Trophoblast cell (in vitro differentiated cells and primary cell): ENCODE measurements at regions not wholly inside any gene's neighbourhood (a gene's known extent, or its start where the extent isn't known, plus 50 kb on each side); places are given as distances from the start of the nearest gene placed in this dataset.

Source experiments
- DNase-seq, 2 donors: peaks; one replicate each; pipeline ENCODE4 v3.0.0-alpha.2; 2016
- H2AFZ ChIP-seq: 2 replicates; pipeline ENCODE4 v1.6.1; 2013; ENCODE audit warnings: low read length, moderate library complexity, mild to moderate bottlenecking; ENCODE audit not compliant: insufficient read depth, poor library complexity
- H2AK5ac ChIP-seq: 2 replicates; pipeline ENCODE4 v1.6.1; 2013; ENCODE audit warnings: mild to moderate bottlenecking, low read length
- H2BK120ac ChIP-seq: 2 replicates; pipeline ENCODE4 v1.6.1; 2013; ENCODE audit warnings: low read length, mild to moderate bottlenecking, moderate library complexity; ENCODE audit not compliant: insufficient read depth, poor library complexity
- H2BK12ac ChIP-seq: 2 replicates; pipeline ENCODE4 v1.6.1; 2013; ENCODE audit warnings: mild to moderate bottlenecking, low read length, moderate library complexity
- H2BK5ac ChIP-seq: 2 replicates; pipeline ENCODE4 v1.6.1; 2013; ENCODE audit warnings: low read length, low read depth, moderate library complexity, mild to moderate bottlenecking; ENCODE audit not compliant: poor library complexity
- H3K14ac ChIP-seq: 2 replicates; pipeline ENCODE4 v1.6.1; 2013; ENCODE audit warnings: mild to moderate bottlenecking, low read length
- H3K18ac ChIP-seq: 2 replicates; pipeline ENCODE4 v1.6.1; 2013; ENCODE audit warnings: mild to moderate bottlenecking, low read length
- H3K23ac ChIP-seq: 2 replicates; pipeline ENCODE4 v1.6.1; 2013; ENCODE audit warnings: low read length
- H3K27ac ChIP-seq: 2 replicates; pipeline ENCODE4 v1.5.1; 2013; ENCODE audit warnings: low read depth, mild to moderate bottlenecking, inconsistent platforms, low read length, moderate library complexity
- H3K27me3 ChIP-seq: 2 replicates; pipeline ENCODE4 v1.6.1; 2013; ENCODE audit warnings: inconsistent platforms, mild to moderate bottlenecking, low read length, moderate library complexity; ENCODE audit not compliant: insufficient read depth
- H3K36me3 ChIP-seq, 2 experiments: 1 replicate in 1 of 2; 2 replicates in 1 of 2; pipeline ENCODE4 v1.6.1; 2013; ENCODE audit warnings: low read length in 2 of 2, mild to moderate bottlenecking in 2 of 2, moderate library complexity in 1 of 2; ENCODE audit not compliant: insufficient read depth in 2 of 2, control insufficient read depth in 1 of 2
- H3K4ac ChIP-seq: 2 replicates; pipeline ENCODE4 v1.6.1; 2013; ENCODE audit warnings: low read depth, mild to moderate bottlenecking, low read length, moderate library complexity
- H3K4me1 ChIP-seq, 2 experiments: 1 replicate in 1 of 2; 2 replicates in 1 of 2; pipeline ENCODE4 v1.6.1; 2013; ENCODE audit warnings: low read length in 2 of 2, mild to moderate bottlenecking in 2 of 2, moderate library complexity in 1 of 2; ENCODE audit not compliant: insufficient read depth in 2 of 2, control insufficient read depth in 1 of 2
- H3K4me2 ChIP-seq: 2 replicates; pipeline ENCODE4 v1.6.1; 2013; ENCODE audit warnings: inconsistent platforms, mild to moderate bottlenecking, low read length, moderate library complexity
- H3K4me3 ChIP-seq: 2 replicates; pipeline ENCODE4 v1.5.1; 2013; ENCODE audit warnings: mild to moderate bottlenecking, low read depth, low read length, inconsistent platforms
- H3K79me1 ChIP-seq: one replicate; pipeline ENCODE4 v1.6.1; 2013; ENCODE audit warnings: low read length
- H3K79me2 ChIP-seq: 2 replicates; pipeline ENCODE4 v1.6.1; 2013; ENCODE audit warnings: low read length, mild to moderate bottlenecking; ENCODE audit not compliant: control insufficient read depth, insufficient read depth, poor library complexity
- H3K9ac ChIP-seq: 2 replicates; pipeline ENCODE4 v1.6.1; 2013; ENCODE audit warnings: mild to moderate bottlenecking, low read length
- H3K9me3 ChIP-seq: 2 replicates; pipeline ENCODE4 v1.6.1; 2013; ENCODE audit warnings: low read depth, mild to moderate bottlenecking, control low read depth, inconsistent platforms, low read length; ENCODE audit not compliant: insufficient read depth
- H4K12ac ChIP-seq: 2 replicates; pipeline ENCODE4 v1.6.1; 2013; ENCODE audit warnings: low read depth, mild to moderate bottlenecking, low read length, moderate library complexity
- H4K8ac ChIP-seq: 2 replicates; pipeline ENCODE4 v1.6.1; 2013; ENCODE audit warnings: low read depth, mild to moderate bottlenecking, low read length, moderate library complexity
- H4K91ac ChIP-seq: one replicate; pipeline ENCODE4 v1.6.1; 2013; ENCODE audit warnings: low read depth, mild to moderate bottlenecking, low read length, moderate library complexity
- WGBS: extraction: QIAGEN DNeasy Blood & Tissue Kit; methylation state at CpG from one replicate; pipeline ENCODE4 v1.1.7; 2013; ENCODE audit warnings: missing lambda C conversion rate; ENCODE audit not compliant: insufficient read length, insufficient coverage; ENCODE audit errors: extremely low coverage; 5-methylcytosine and 5-hydroxymethylcytosine counted together

GRCh38 chr19:30629086-30629485, 256.9 kb downstream of the ZNF536 start:
- no CpG with 5 or more reads among the region's 5 CpGs for WGBS
- no peak overlapping the region for H3K18ac ChIP-seq

GRCh38 chr19:30626626-30626966, 254.4 kb downstream of the ZNF536 start:
- H3K79me2 ChIP-seq: no peaks in the 10 kb centered on the region
- no peak overlapping the region for H3K27ac ChIP-seq
- no peaks in the 10 kb centered on the region for H3K36me3 ChIP-seq
- H3K23ac ChIP-seq: no peak overlapping the region
- no peak overlapping the region for H3K4ac ChIP-seq
- H3K18ac ChIP-seq: no peak overlapping the region
- no peak overlapping the region for H4K8ac ChIP-seq
- H3K4me3 ChIP-seq: no peak overlapping the region
- H3K79me1 ChIP-seq: no peaks in the 10 kb centered on the region
- DNase-seq: no peak
- H2AFZ ChIP-seq: no peak overlapping the region
- no CpG with 5 or more reads among the region's 19 CpGs for WGBS
- no peaks in the 10 kb centered on the region for H3K4me1 ChIP-seq
- H2AK5ac ChIP-seq: no peak overlapping the region
- no peak overlapping the region for H2BK5ac ChIP-seq
- H2BK12ac ChIP-seq: no peak overlapping the region
- H3K9ac ChIP-seq: no peak overlapping the region
- no peaks in the 10 kb centered on the region for H3K27me3 ChIP-seq
- no peak overlapping the region for H4K12ac ChIP-seq
- peaks cover 3% of the 10 kb centered on the region for H3K9me3 ChIP-seq
- H3K14ac ChIP-seq: no peak overlapping the region
- H2BK120ac ChIP-seq: no peak overlapping the region
- no peak overlapping the region for H3K4me2 ChIP-seq
- H4K91ac ChIP-seq: no peak overlapping the region

More at GRCh38 chr19:30629086-30629485, 256.9 kb downstream of the ZNF536 start:
- H4K8ac ChIP-seq: no peak overlapping the region
- H3K79me1 ChIP-seq: no peaks in the 10 kb centered on the region
- H2AFZ ChIP-seq: no peak overlapping the region
- no peaks in the 10 kb centered on the region for H3K27me3 ChIP-seq
- H2BK5ac ChIP-seq: no peak overlapping the region
- no peak overlapping the region for H3K27ac ChIP-seq
- no peak overlapping the region for H2AK5ac ChIP-seq
- H3K14ac ChIP-seq: no peak overlapping the region
- no peaks in the 10 kb centered on the region for H3K4me1 ChIP-seq
- H3K79me2 ChIP-seq: no peaks in the 10 kb centered on the region
- no peak overlapping the region for H4K12ac ChIP-seq
- DNase-seq: no peak
- no peak overlapping the region for H3K4me2 ChIP-seq
- no peak overlapping the region for H3K23ac ChIP-seq
- H3K9me3 ChIP-seq: no peaks in the 10 kb centered on the region
- no peak overlapping the region for H3K9ac ChIP-seq
- no peaks in the 10 kb centered on the region for H3K36me3 ChIP-seq
- H4K91ac ChIP-seq: no peak overlapping the region
- no peak overlapping the region for H3K4ac ChIP-seq
- no peak overlapping the region for H3K4me3 ChIP-seq
- no peak overlapping the region for H2BK120ac ChIP-seq
- no peak overlapping the region for H2BK12ac ChIP-seq

- no peak overlapping the region for H3K4me2 ChIP-seq
- H2AFZ ChIP-seq: no peak overlapping the region
- H2BK5ac ChIP-seq: no peak overlapping the region
- no peak overlapping the region for H3K4me3 ChIP-seq
- no peak overlapping the region for H3K18ac ChIP-seq
- no peak overlapping the region for H4K12ac ChIP-seq
- H3K23ac ChIP-seq: no peak overlapping the region
- no peaks in the 10 kb centered on the region for H3K27me3 ChIP-seq
- H3K36me3 ChIP-seq: no peaks in the 10 kb centered on the region
- H3K9ac ChIP-seq: no peak overlapping the region
- no peak overlapping the region for H2BK12ac ChIP-seq
- no peak for DNase-seq
- H4K91ac ChIP-seq: no peak overlapping the region
- no peak overlapping the region for H2BK120ac ChIP-seq
- no peak overlapping the region for H3K14ac ChIP-seq
- H4K8ac ChIP-seq: no peak overlapping the region
- no peaks in the 10 kb centered on the region for H3K79me2 ChIP-seq
- no peaks in the 10 kb centered on the region for H3K4me1 ChIP-seq
- H2AK5ac ChIP-seq: no peak overlapping the region
- no peak overlapping the region for H3K4ac ChIP-seq
- WGBS: no CpG with 5 or more reads among the region's 15 CpGs
- no peak overlapping the region for H3K27ac ChIP-seq
- no peaks in the 10 kb centered on the region for H3K79me1 ChIP-seq
- H3K9me3 ChIP-seq: peaks cover 3% of the 10 kb centered on the region
Observed at GRCh38 chr19:30625947-30626625, 253.9 kb downstream of the ZNF536 start.

- H3K18ac ChIP-seq: no peak overlapping the region
- no peak overlapping the region for H4K12ac ChIP-seq
- no peak overlapping the region for H3K27ac ChIP-seq
- WGBS: no CpG with 5 or more reads among the region's 5 CpGs
- H4K91ac ChIP-seq: no peak overlapping the region
- H3K9ac ChIP-seq: no peak overlapping the region
- H2BK12ac ChIP-seq: no peak overlapping the region
- no peaks in the 10 kb centered on the region for H3K36me3 ChIP-seq
- H3K14ac ChIP-seq: no peak overlapping the region
- H3K79me1 ChIP-seq: no peaks in the 10 kb centered on the region
- no peak overlapping the region for H2BK5ac ChIP-seq
- no peaks in the 10 kb centered on the region for H3K4me1 ChIP-seq
- H3K79me2 ChIP-seq: no peaks in the 10 kb centered on the region
- H3K4me2 ChIP-seq: no peak overlapping the region
- DNase-seq: no peak
- no peaks in the 10 kb centered on the region for H3K27me3 ChIP-seq
- H3K4ac ChIP-seq: no peak overlapping the region
- H3K4me3 ChIP-seq: no peak overlapping the region
- no peak overlapping the region for H2BK120ac ChIP-seq
- H4K8ac ChIP-seq: no peak overlapping the region
- peaks cover 3% of the 10 kb centered on the region for H3K9me3 ChIP-seq
- no peak overlapping the region for H2AK5ac ChIP-seq
- H3K23ac ChIP-seq: no peak overlapping the region
- H2AFZ ChIP-seq: no peak overlapping the region
Observed at GRCh38 chr19:30622276-30622675, 250.1 kb downstream of the ZNF536 start.
